ENCODE measurements at regions not wholly inside any gene's neighbourhood (a gene's known extent, or its start where the extent isn't known, plus 50 kb on each side); places are given as distances from the start of the nearest gene placed in this dataset.

GRCh38 chr1:182185842-182186756 is 124.6 kb upstream of the ZNF648 start:
- H3K4me3 ChIP-seq (replicated peaks in 1 of 2; ENCODE audit: low read depth in 1 of 2, low read length in 2 of 2): no peak overlapping the region
- no peak overlapping the region for H3K9ac ChIP-seq (ENCODE audit: low read length)
- no peaks in the 10 kb centered on the region for H3K27me3 ChIP-seq (ENCODE audit: insufficient read depth, low read length)
- ChIA-PET CTCF (interaction anchor here (1.1 kb wide), 1 partner anchor 11 kb away, joined by 4 read pairs; no protein-coding TSS in a partner anchor), RAD21 (ENCODE audit: low non-redundant PET in 1 of 2, low total read pairs in 2 of 2, uncharacterized antibody in 2 of 2, unreplicated experiment in 2 of 2) (interaction anchor here in 1 of 2 experiments (1.0 kb wide), 1 partner anchor 43 kb away, joined by 3 read pairs; no protein-coding TSS in a partner anchor), POLR2A (no interaction called here)
- peaks cover 13 to 20% of the 10 kb centered on the region in 2 experiments; a peak in 3 of 4 replicates for H3K4me1 ChIP-seq (ENCODE audit: control insufficient read depth in 1 of 2, insufficient read depth in 2 of 2, low read length in 2 of 2)
- no peak overlapping the region for H3K27ac ChIP-seq (ENCODE audit: low read depth, low read length)
- no TSS peak for BruUV-seq (replicated peaks)
- intact Hi-C loops (cut with micrococcal nuclease): no loop called here
- no peaks in the 10 kb centered on the region for H3K79me2 ChIP-seq (ENCODE audit: insufficient read depth, low read length)
- H3K9me2 ChIP-seq (ENCODE audit: insufficient read depth): no peaks in the 10 kb centered on the region
- peak; percentile 49 for DNase-seq (ENCODE audit: low read depth, low spot score)
- H3K4me2 ChIP-seq (ENCODE audit: low read length): peak overlapping the region; percentile 31
- ATAC-seq: peak; percentile 79
- no peak overlapping the region for H2AFZ ChIP-seq (ENCODE audit: low read depth, low read length, poor library complexity, severe bottlenecking)
- no peaks in the 10 kb centered on the region for H3K9me3 ChIP-seq (ENCODE audit: control insufficient read depth in 1 of 2, insufficient read depth in 1 of 2, low read depth in 1 of 2, low read length in 2 of 2)
- no peaks in the 10 kb centered on the region for H4K20me1 ChIP-seq (ENCODE audit: insufficient read depth)
- H3K36me3 ChIP-seq (ENCODE audit: control insufficient read depth in 1 of 2, insufficient read depth in 2 of 2, low read length in 2 of 2): no peaks in the 10 kb centered on the region
- TF ChIP-seq, protein P1, sequence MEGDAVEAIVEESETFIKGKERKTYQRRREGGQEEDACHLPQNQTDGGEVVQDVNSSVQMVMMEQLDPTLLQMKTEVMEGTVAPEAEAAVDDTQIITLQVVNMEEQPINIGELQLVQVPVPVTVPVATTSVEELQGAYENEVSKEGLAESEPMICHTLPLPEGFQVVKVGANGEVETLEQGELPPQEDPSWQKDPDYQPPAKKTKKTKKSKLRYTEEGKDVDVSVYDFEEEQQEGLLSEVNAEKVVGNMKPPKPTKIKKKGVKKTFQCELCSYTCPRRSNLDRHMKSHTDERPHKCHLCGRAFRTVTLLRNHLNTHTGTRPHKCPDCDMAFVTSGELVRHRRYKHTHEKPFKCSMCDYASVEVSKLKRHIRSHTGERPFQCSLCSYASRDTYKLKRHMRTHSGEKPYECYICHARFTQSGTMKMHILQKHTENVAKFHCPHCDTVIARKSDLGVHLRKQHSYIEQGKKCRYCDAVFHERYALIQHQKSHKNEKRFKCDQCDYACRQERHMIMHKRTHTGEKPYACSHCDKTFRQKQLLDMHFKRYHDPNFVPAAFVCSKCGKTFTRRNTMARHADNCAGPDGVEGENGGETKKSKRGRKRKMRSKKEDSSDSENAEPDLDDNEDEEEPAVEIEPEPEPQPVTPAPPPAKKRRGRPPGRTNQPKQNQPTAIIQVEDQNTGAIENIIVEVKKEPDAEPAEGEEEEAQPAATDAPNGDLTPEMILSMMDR (IDR thresholded peaks at IDR 0.05 in 2 of 3, conservative IDR thresholded peaks at IDR 0.05 in 1 of 3; ENCODE audit: borderline replicate concordance in 1 of 3, insufficient read depth in 1 of 3, low read depth in 2 of 3, low read length in 2 of 3): no peak
- TF ChIP-seq REST (IDR thresholded peaks at IDR 0.05; ENCODE audit: low read depth) (no peak), EZH2 (IDR thresholded peaks at IDR 0.05) (no peak), CEBPB (IDR thresholded peaks at IDR 0.05; ENCODE audit: low read depth) (no peak), POLR2AphosphoS5 (IDR thresholded peaks at IDR 0.05; ENCODE audit: low read depth, low read length) (no peak), FOSL1 (IDR thresholded peaks at IDR 0.05; ENCODE audit: low read depth) (peak; percentile 76), EGR1 (IDR thresholded peaks at IDR 0.05; ENCODE audit: low read depth) (no peak), SIN3A (IDR thresholded peaks at IDR 0.05; ENCODE audit: low read depth) (0 out of 2 replicates have a peak, but pooled peaks have one; percentile 50), EZH2phosphoT487 (IDR thresholded peaks at IDR 0.05; ENCODE audit: borderline replicate concordance) (no peak), CBX3 (IDR thresholded peaks at IDR 0.05; ENCODE audit: low read depth) (peak; percentile 58), POLR2A (IDR thresholded peaks at IDR 0.05; ENCODE audit: borderline replicate concordance, extremely low read depth, insufficient read depth, insufficient read length) (no peak), ZNF274 (IDR thresholded peaks at IDR 0.05; ENCODE audit: low read depth, low read length) (no peak), TCF7L2 (IDR thresholded peaks at IDR 0.05; ENCODE audit: borderline replicate concordance, extremely low read depth, insufficient read depth, insufficient read length) (no peak), JUND (IDR thresholded peaks at IDR 0.05) (peak; percentile 80), ELF1 (IDR thresholded peaks at IDR 0.05; ENCODE audit: borderline replicate concordance, low read depth) (no peak), YY1 (IDR thresholded peaks at IDR 0.05; ENCODE audit: extremely low read depth, insufficient replicate concordance, low read depth, low read length) (no peak), ZFX (IDR thresholded peaks at IDR 0.05) (no peak)
- TF ChIP-seq, protein P2, sequence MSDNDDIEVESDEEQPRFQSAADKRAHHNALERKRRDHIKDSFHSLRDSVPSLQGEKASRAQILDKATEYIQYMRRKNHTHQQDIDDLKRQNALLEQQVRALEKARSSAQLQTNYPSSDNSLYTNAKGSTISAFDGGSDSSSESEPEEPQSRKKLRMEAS (IDR thresholded peaks at IDR 0.05): no peak
- TF ChIP-seq, protein P3, sequence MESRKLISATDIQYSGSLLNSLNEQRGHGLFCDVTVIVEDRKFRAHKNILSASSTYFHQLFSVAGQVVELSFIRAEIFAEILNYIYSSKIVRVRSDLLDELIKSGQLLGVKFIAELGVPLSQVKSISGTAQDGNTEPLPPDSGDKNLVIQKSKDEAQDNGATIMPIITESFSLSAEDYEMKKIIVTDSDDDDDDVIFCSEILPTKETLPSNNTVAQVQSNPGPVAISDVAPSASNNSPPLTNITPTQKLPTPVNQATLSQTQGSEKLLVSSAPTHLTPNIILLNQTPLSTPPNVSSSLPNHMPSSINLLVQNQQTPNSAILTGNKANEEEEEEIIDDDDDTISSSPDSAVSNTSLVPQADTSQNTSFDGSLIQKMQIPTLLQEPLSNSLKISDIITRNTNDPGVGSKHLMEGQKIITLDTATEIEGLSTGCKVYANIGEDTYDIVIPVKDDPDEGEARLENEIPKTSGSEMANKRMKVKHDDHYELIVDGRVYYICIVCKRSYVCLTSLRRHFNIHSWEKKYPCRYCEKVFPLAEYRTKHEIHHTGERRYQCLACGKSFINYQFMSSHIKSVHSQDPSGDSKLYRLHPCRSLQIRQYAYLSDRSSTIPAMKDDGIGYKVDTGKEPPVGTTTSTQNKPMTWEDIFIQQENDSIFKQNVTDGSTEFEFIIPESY (IDR thresholded peaks at IDR 0.05; ENCODE audit: extremely low read depth, insufficient replicate concordance, low read length): no peak

Data from HCT116 (cell line).